ENCODE measurements at regions not wholly inside any gene's neighbourhood (a gene's known extent, or its start where the extent isn't known, plus 50 kb on each side); places are given as distances from the start of the nearest gene placed in this dataset.

- H3K27ac Mint-ChIP-seq, result no peak overlapping the region
- Histone ChIP-seq H3K4ac (ENCODE audit: low read depth, low read length) (no peak overlapping the region), H3K79me1 (ENCODE audit: insufficient read depth, low read depth, low read length, poor library complexity, severe bottlenecking) (no peaks in the 10 kb centered on the region), H4K20me1 (ENCODE audit: control insufficient read depth, insufficient read depth, insufficient read length) (no peaks in the 10 kb centered on the region), H2BK5ac (ENCODE audit: insufficient read length, low read length) (no peak overlapping the region), H4K8ac (replicated peaks; ENCODE audit: insufficient read length, low read depth, low read length) (no peak overlapping the region), H2AFZ (ENCODE audit: low read length) (no peak overlapping the region), H3K79me2 (ENCODE audit: insufficient read depth, low read length) (no peaks in the 10 kb centered on the region), H2BK15ac (ENCODE audit: low read depth, low read length) (no peak overlapping the region), H3K56ac (ENCODE audit: insufficient read length, low read depth, low read length) (no peak overlapping the region), H2BK120ac (ENCODE audit: low read depth, low read length, poor library complexity, severe bottlenecking) (no peak overlapping the region), H2AK5ac (ENCODE audit: insufficient read length, low read length) (no peak overlapping the region), H3K27ac (ENCODE audit: insufficient read length, low read depth, low read length) (no peak overlapping the region), H3K23ac (ENCODE audit: insufficient read length, low read depth, low read length) (no peak overlapping the region), H3K18ac (ENCODE audit: insufficient read length, low read depth, low read length) (no peak overlapping the region), H3K9me3 (ENCODE audit: control insufficient read depth, low read depth, low read length) (no peaks in the 10 kb centered on the region), H3K23me2 (ENCODE audit: insufficient read length, low read depth, low read length, poor library complexity, severe bottlenecking) (no peaks in the 10 kb centered on the region), H4K91ac (ENCODE audit: insufficient read length, low read depth, low read length) (no peak overlapping the region), H2BK12ac (ENCODE audit: insufficient read length, low read depth, low read length) (no peak overlapping the region), H3K14ac (ENCODE audit: insufficient read depth, low read length) (no peak overlapping the region), H3K4me1 (ENCODE audit: insufficient read depth, low read length) (no peaks in the 10 kb centered on the region; the same call in 1 of the 2 replicates), H2BK20ac (ENCODE audit: low read depth, low read length, poor library complexity, severe bottlenecking) (no peak overlapping the region), H3K4me2 (ENCODE audit: insufficient read depth, insufficient read length, low read length) (no peak overlapping the region), H4K5ac (ENCODE audit: insufficient read length, low read depth, low read length) (no peak overlapping the region), H3T11ph (ENCODE audit: low read length) (no peak overlapping the region), H3K27me3 (ENCODE audit: insufficient read depth, low read length) (no peaks in the 10 kb centered on the region), H3K9ac (ENCODE audit: extremely low read depth, insufficient read length, low read length) (no peak overlapping the region)
- DNase-seq, result no peak
- H3K9me3 Mint-ChIP-seq, result peaks cover 0 to 2% of the 10 kb centered on the region in 2 experiments; a peak in 2 of 5 replicates
- no peak for TF ChIP-seq CTCF (conservative IDR thresholded peaks at IDR 0.05)
- peaks cover 11 to 19% of the 10 kb centered on the region in 2 experiments for H3K4me1 Mint-ChIP-seq
- no peaks in the 10 kb centered on the region for H3K36me3 Mint-ChIP-seq (ENCODE audit: insufficient read depth in 1 of 3, low read depth in 3 of 3)
- H3K27me3 Mint-ChIP-seq (ENCODE audit: low read depth), result peaks cover 1% of the 10 kb centered on the region; the same call in 1 of the 2 replicates
- H3K4me3 Mint-ChIP-seq, result no peak overlapping the region
- no CpG with 5 or more reads among the region's 4 CpGs for WGBS (ENCODE audit: extremely low coverage, insufficient read length, low lambda C conversion rate)
Observed at GRCh38 chr21:39018730-39019129, 164.5 kb downstream of the PSMG1 start.
